ENCODE measurements at regions not wholly inside any gene's neighbourhood (a gene's known extent, or its start where the extent isn't known, plus 50 kb on each side); places are given as distances from the start of the nearest gene placed in this dataset.

- Histone ChIP-seq H3K4me3 (ENCODE audit: low read length) (no peak overlapping the region), H3K9me3 (ENCODE audit: control insufficient read depth, insufficient read depth, low read length) (no peaks in the 10 kb centered on the region), H3K4me1 (ENCODE audit: control insufficient read depth, insufficient read depth, low read length) (no peaks in the 10 kb centered on the region), H3K27me3 (ENCODE audit: control insufficient read depth, insufficient read depth, low read length) (no peaks in the 10 kb centered on the region), H3K27ac (ENCODE audit: low read length) (no peak overlapping the region), H3K36me3 (ENCODE audit: control insufficient read depth, insufficient read depth, low read length) (no peaks in the 10 kb centered on the region)
- WGBS (ENCODE audit: insufficient coverage, insufficient read length): no CpG with 5 or more reads among the region's 8 CpGs
- no peak for DNase-seq (ENCODE audit: low read depth, low spot score)
Measured at GRCh38 chr10:3902054-3902808, 117.2 kb upstream of the KLF6 start.

GRCh38 chr10:3901370-3901769 lies 116.4 kb upstream of the KLF6 start:
- Histone ChIP-seq H3K4me1 (ENCODE audit: control insufficient read depth, insufficient read depth, low read length) (no peaks in the 10 kb centered on the region), H3K36me3 (ENCODE audit: control insufficient read depth, insufficient read depth, low read length) (no peaks in the 10 kb centered on the region)

GRCh38 chr10:3900391-3900790 lies 115.4 kb upstream of the KLF6 start:
- H3K4me3 ChIP-seq (ENCODE audit: low read length): no peak overlapping the region
- no peak overlapping the region for H3K27ac ChIP-seq (ENCODE audit: low read length)
- no peaks in the 10 kb centered on the region for H3K4me1 ChIP-seq (ENCODE audit: control insufficient read depth, insufficient read depth, low read length)
- no peaks in the 10 kb centered on the region for H3K36me3 ChIP-seq (ENCODE audit: control insufficient read depth, insufficient read depth, low read length)
- no CpG with 5 or more reads among the region's 2 CpGs for WGBS (ENCODE audit: insufficient coverage, insufficient read length)
- no peak for DNase-seq (ENCODE audit: low read depth, low spot score)
- no peaks in the 10 kb centered on the region for H3K9me3 ChIP-seq (ENCODE audit: control insufficient read depth, insufficient read depth, low read length)
- no peaks in the 10 kb centered on the region for H3K27me3 ChIP-seq (ENCODE audit: control insufficient read depth, insufficient read depth, low read length)

More at GRCh38 chr10:3901370-3901769, 116.4 kb upstream of the KLF6 start:
- WGBS (ENCODE audit: insufficient coverage, insufficient read length): no CpG with 5 or more reads among the region's 2 CpGs
- Histone ChIP-seq H3K27ac (ENCODE audit: low read length) (no peak overlapping the region), H3K27me3 (ENCODE audit: control insufficient read depth, insufficient read depth, low read length) (no peaks in the 10 kb centered on the region), H3K9me3 (ENCODE audit: control insufficient read depth, insufficient read depth, low read length) (no peaks in the 10 kb centered on the region), H3K4me3 (ENCODE audit: low read length) (no peak overlapping the region)
- DNase-seq (ENCODE audit: low read depth, low spot score): no peak

DNA sequence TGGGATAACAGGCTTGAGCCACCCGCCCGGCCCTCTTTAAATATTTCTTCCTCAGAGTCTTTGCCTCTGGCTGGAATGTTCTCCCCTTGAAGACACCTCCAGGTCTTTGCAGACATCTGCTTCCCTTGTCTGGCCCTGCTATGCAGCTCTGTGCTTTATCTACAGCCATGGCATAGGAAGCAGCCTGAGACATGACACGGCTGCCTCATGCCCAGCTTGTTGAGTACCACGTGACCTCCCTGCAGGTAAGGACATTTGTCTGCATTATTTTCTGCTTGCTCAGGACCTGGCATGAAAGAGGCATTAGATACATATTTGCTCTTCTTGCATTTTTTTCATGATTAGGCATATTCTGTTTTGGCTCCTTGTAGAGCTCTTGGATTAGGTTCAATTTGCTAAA lies 113.8 kb upstream of the KLF6 start:
- Histone ChIP-seq H3K36me3 (ENCODE audit: control insufficient read depth, insufficient read depth, low read length) (no peaks in the 10 kb centered on the region), H3K4me3 (ENCODE audit: low read length) (no peak overlapping the region), H3K4me1 (ENCODE audit: control insufficient read depth, insufficient read depth, low read length) (0 out of 2 replicates have a peak, but pooled peaks cover 1% of the 10 kb centered on the region), H3K27me3 (ENCODE audit: control insufficient read depth, insufficient read depth, low read length) (no peaks in the 10 kb centered on the region), H3K27ac (ENCODE audit: low read length) (no peak overlapping the region), H3K9me3 (ENCODE audit: control insufficient read depth, insufficient read depth, low read length) (no peaks in the 10 kb centered on the region)
- DNase-seq (ENCODE audit: low read depth, low spot score): no peak
- WGBS (ENCODE audit: insufficient coverage, insufficient read length): no CpG with 5 or more reads among the region's 4 CpGs

DNA sequence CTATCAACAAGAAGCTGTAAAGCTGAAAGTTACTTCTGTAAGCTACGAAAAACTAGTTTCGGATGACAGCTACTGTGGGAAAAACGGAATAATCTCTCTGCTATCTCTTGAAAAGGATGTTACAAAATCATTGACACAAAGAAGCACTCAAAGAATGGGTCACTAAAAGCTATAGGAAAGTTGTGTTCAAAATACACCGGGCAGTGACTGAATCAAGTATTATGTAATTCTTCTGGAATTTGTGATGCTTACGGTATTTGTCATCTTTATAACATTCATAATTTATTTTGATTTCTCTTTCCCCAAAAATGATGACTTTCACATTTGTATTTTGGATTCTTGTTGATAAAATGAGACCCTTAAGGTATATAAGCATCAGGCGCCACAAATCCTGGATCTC lies 112.1 kb upstream of the KLF6 start:
- Histone ChIP-seq H3K27me3 (ENCODE audit: control insufficient read depth, insufficient read depth, low read length) (no peaks in the 10 kb centered on the region), H3K4me3 (ENCODE audit: low read length) (no peak overlapping the region), H3K27ac (ENCODE audit: low read length) (no peak overlapping the region), H3K4me1 (ENCODE audit: control insufficient read depth, insufficient read depth, low read length) (0 out of 2 replicates have a peak, but pooled peaks cover 1% of the 10 kb centered on the region), H3K36me3 (ENCODE audit: control insufficient read depth, insufficient read depth, low read length) (no peaks in the 10 kb centered on the region), H3K9me3 (ENCODE audit: control insufficient read depth, insufficient read depth, low read length) (no peaks in the 10 kb centered on the region)
- no peak for DNase-seq (ENCODE audit: low read depth, low spot score)
- no CpG with 5 or more reads among the region's 6 CpGs for WGBS (ENCODE audit: insufficient coverage, insufficient read length)

DNA sequence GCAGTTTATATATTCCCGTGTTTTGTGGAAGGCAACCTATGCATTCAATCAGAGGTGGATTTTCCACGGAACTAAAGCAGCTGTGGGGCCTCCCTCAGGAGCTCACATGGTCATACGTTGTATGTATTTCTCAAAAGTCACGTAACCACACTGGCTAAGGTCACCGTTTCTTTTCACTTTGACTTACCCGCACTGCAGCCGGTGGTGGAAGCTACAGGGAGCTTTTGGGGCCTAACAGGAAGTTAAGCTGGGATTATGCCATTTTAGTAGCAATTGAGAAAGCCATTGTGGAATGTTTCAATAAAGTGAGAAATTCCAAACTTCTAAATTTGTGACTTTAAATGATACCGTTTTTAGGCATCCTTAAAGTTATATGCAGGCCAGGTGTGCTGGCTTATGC lies 111.2 kb upstream of the KLF6 start:
- Histone ChIP-seq H3K27me3 (ENCODE audit: control insufficient read depth, insufficient read depth, low read length) (no peaks in the 10 kb centered on the region), H3K4me1 (ENCODE audit: control insufficient read depth, insufficient read depth, low read length) (0 out of 2 replicates have a peak, but pooled peaks cover 1% of the 10 kb centered on the region), H3K4me3 (ENCODE audit: low read length) (no peak overlapping the region), H3K9me3 (ENCODE audit: control insufficient read depth, insufficient read depth, low read length) (no peaks in the 10 kb centered on the region), H3K36me3 (ENCODE audit: control insufficient read depth, insufficient read depth, low read length) (no peaks in the 10 kb centered on the region), H3K27ac (ENCODE audit: low read length) (no peak overlapping the region)
- WGBS (ENCODE audit: insufficient coverage, insufficient read length): no CpG with 5 or more reads among the region's 8 CpGs
- no peak for DNase-seq (ENCODE audit: low read depth, low spot score)

GRCh38 chr10:3895045-3895631 lies 110.1 kb upstream of the KLF6 start:
- H3K27me3 ChIP-seq (ENCODE audit: control insufficient read depth, insufficient read depth, low read length): no peaks in the 10 kb centered on the region
- DNase-seq (ENCODE audit: low read depth, low spot score): no peak
- no peak overlapping the region for H3K27ac ChIP-seq (ENCODE audit: low read length)
- no CpG with 5 or more reads among the region's 5 CpGs for WGBS (ENCODE audit: insufficient coverage, insufficient read length)
- no peak overlapping the region for H3K4me3 ChIP-seq (ENCODE audit: low read length)
- H3K4me1 ChIP-seq (ENCODE audit: control insufficient read depth, insufficient read depth, low read length): 0 out of 2 replicates have a peak, but pooled peaks cover 1% of the 10 kb centered on the region
- H3K36me3 ChIP-seq (ENCODE audit: control insufficient read depth, insufficient read depth, low read length): no peaks in the 10 kb centered on the region
- no peaks in the 10 kb centered on the region for H3K9me3 ChIP-seq (ENCODE audit: control insufficient read depth, insufficient read depth, low read length)

DNA sequence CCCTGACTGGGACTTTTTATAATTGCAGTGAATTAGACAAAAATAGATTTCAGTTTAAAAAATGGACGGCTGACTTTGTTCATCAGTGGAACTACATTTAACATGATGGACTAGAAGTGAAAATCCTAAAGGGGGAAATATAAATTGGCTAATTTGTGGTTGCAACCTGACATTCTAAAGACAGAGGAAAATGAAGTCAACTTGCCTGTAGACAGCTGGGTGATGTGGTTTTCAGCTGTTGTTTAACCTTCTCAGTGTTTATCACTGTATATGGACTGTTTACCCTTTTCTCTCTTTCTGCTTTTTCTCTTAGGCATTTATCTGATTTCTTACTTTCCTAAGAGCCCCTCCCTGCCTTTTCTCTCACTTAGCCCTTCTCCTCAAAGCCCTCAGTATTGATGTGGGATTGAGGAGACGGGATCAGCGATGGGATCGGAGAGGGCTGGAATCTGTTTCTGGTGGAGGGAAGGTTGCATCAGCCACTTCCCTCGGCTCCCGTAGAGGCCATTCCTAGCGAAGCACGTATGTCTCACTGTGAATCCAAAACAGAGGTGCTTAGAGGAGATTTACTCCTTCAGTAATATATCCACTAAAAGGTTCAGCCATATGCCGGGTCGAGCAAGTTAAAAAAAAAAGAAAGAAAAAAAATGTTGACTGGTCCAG lies 109.0 kb upstream of the KLF6 start:
- no CpG with 5 or more reads among the region's 10 CpGs for WGBS (ENCODE audit: insufficient coverage, insufficient read length)
- DNase-seq (ENCODE audit: low read depth, low spot score): no peak
- H3K27ac ChIP-seq (ENCODE audit: low read length): no peak overlapping the region

DNA sequence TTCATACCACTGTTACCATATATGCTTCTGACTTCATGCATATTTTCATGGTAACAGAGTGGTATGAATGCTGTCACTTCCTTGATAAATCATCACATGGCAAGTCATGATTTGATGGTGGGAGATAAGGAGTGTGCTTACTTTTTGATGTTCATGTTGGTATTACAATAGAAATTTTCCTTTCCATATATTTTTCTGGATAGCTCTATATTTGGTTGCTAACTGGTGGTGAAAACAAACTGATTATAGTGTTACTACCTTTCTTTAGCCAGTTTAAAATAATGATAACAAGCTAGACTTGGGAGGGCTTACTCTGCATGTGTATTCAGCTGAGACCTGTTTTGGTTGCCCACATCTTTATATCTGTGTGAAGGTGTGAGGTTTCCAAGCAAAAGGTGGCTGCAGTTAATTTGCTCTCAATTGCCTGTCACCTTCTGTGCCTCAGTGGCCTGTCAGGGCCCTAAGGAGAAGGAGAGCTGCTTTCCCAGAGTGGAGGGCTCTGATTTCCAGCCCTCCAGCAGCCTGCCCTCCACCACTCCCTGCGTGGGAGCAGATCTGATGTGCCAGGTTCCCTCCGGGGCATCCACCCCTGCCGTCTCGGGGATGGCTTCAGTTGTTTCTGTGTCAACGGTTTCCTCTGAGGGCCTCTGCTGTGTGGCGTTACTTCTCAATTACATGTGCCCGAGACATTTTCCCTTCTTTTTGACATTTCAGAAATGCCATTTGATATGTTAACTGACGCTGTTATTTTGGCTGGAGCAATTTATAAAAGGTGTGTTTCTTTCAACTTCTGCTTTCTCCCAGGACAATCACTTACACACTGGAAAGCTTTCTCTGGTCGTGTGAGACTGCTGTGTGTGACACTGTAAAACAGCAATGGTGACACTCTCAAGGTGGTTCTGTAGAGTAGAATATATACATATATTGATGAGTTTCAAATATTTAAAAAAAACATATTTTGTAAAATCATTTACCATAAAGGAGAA lies 107.7 kb upstream of the KLF6 start:
- Histone ChIP-seq H3K4me3 (ENCODE audit: low read length) (no peak overlapping the region), H3K36me3 (ENCODE audit: control insufficient read depth, insufficient read depth, low read length) (no peaks in the 10 kb centered on the region), H3K27ac (ENCODE audit: low read length) (no peak overlapping the region), H3K27me3 (ENCODE audit: control insufficient read depth, insufficient read depth, low read length) (no peaks in the 10 kb centered on the region), H3K4me1 (ENCODE audit: control insufficient read depth, insufficient read depth, low read length) (peaks cover 3% of the 10 kb centered on the region; the same call in 1 of the 2 replicates), H3K9me3 (ENCODE audit: control insufficient read depth, insufficient read depth, low read length) (no peaks in the 10 kb centered on the region)
- WGBS (ENCODE audit: insufficient coverage, insufficient read length): no CpG with 5 or more reads among the region's 9 CpGs
- DNase-seq (ENCODE audit: low read depth, low spot score): no peak

More for the DNA sequence above, 109.0 kb upstream of the KLF6 start:
- Histone ChIP-seq H3K4me1 (ENCODE audit: control insufficient read depth, insufficient read depth, low read length) (0 out of 2 replicates have a peak, but pooled peaks cover 1% of the 10 kb centered on the region), H3K9me3 (ENCODE audit: control insufficient read depth, insufficient read depth, low read length) (no peaks in the 10 kb centered on the region), H3K27me3 (ENCODE audit: control insufficient read depth, insufficient read depth, low read length) (no peaks in the 10 kb centered on the region), H3K36me3 (ENCODE audit: control insufficient read depth, insufficient read depth, low read length) (no peaks in the 10 kb centered on the region), H3K4me3 (ENCODE audit: low read length) (no peak overlapping the region)

DNA sequence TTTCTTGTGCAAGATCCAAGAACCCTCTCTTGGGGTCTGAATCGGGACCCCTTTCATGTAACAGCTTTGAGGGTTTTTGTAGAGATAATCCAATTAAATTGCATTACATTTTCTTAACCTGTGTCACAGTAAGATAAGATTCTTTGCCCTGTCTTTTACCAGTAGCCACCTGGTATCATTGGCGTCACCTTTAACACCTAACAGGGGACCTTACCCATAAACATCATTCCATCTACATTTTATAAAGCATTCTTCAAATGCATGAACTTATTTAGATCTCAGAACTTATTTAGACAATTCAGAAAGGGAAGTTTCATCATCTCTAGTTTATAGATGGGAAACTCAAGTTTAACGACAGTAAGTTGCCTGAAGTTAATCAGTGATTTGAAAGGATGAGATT lies 106.4 kb upstream of the KLF6 start:
- no peaks in the 10 kb centered on the region for H3K27me3 ChIP-seq (ENCODE audit: control insufficient read depth, insufficient read depth, low read length)
- H3K4me3 ChIP-seq (ENCODE audit: low read length): no peak overlapping the region
- H3K4me1 ChIP-seq (ENCODE audit: control insufficient read depth, insufficient read depth, low read length): peaks cover 3% of the 10 kb centered on the region; the same call in 1 of the 2 replicates
- WGBS (ENCODE audit: insufficient coverage, insufficient read length): no CpG with 5 or more reads among the region's 3 CpGs
- H3K9me3 ChIP-seq (ENCODE audit: control insufficient read depth, insufficient read depth, low read length): no peaks in the 10 kb centered on the region
- H3K36me3 ChIP-seq (ENCODE audit: control insufficient read depth, insufficient read depth, low read length): no peaks in the 10 kb centered on the region
- no peak for DNase-seq (ENCODE audit: low read depth, low spot score)
- no peak overlapping the region for H3K27ac ChIP-seq (ENCODE audit: low read length)
